HT-29 (cell line): ENCODE measurements at regions not wholly inside any gene's neighbourhood (a gene's known extent, or its start where the extent isn't known, plus 50 kb on each side); places are given as distances from the start of the nearest gene placed in this dataset.
A peak's percentile ranks its signal among the peaks of the same experiment; 100 is the strongest.

ENCODE experiments used
- DNase-seq: peaks from one replicate; pipeline ENCODE4 v3.0.0-alpha.2; 2015; ENCODE audit warnings: low spot score

DNA sequence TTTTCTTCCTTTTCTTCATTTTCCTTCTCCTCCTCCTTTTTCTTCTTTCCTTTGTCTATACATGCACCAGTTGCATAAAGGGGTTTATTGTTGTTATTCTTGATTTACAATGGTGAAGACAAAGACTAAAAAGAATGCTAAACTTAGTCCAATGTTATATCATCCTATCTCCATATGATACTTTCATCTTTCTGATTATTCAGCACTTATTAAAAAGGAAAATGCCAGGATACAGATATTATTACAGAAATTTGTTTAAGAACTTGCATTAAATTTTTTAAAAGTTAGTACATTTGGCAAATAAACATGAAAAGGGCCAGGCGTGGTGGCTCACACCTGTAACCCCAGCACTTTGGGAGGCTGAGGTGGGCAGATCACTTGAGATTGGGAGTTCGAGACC is 1074.9 kb downstream of the EFNA5 start:
- DNase-seq = no peak

GRCh38 chr5:106584268-106584667 is 1086.5 kb downstream of the EFNA5 start:
- DNase-seq = no peak

DNA sequence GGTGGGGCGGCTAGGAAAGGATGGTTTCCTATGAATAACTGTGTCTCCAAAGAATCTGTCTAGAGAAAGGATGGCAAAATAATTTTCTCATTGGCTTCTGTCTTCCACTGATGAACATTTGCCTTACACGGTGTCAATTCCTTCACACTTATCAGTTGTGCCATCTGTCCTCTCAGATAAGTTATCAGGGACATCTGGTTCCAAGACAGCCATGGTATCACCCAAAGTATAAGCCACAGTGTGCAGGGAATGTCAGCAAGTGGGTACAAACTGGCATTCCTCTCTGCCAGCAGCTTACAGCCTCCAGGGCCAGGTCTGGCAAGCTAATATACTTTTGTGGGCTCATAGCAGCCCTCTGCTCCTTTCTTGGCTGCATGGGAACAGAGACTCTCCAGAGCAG is 1092.0 kb downstream of the EFNA5 start:
- DNase-seq = no peak

DNA sequence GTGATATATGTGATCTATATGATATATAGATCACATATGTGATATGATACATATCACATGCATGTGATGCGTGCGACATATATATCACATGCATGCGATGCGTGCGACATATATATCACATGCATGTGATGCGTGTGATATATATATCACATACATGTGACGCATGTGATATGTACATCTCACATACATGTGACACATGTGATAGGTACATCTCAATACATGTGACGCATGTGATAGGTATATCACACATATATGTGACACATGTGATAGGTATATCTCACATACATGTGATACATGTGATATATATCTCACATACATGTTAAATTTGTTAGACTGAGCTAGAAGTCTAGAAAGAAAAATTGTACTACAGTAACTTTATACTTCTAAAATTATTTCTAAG is 1095.9 kb downstream of the EFNA5 start:
- no peak for DNase-seq

- no peak for DNase-seq
These were observed 1104.7 kb downstream of the EFNA5 start for GRCh38 chr5:106566031-106566430.

DNA sequence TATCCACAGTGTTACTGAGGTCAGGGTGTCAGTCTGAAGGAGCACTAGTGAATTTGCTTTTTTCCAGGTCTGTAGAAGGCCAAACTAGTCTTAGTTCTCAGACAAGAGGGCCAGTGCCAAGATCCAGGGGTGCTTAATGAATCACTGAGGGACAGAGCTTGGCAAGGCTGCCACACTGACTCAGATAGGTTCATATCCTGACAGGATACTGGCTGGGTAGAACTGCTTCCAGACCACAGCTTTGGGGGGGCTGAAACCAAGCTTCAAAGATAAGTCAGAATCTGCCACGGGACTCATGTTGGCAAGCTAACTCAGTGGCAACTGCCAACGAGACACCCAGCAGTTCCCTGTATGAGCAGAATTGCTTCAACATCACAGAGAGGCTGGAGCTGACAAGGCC is 1125.4 kb downstream of the EFNA5 start:
- DNase-seq = no peak

GRCh38 chr5:106543330-106543729 is 1127.4 kb downstream of the EFNA5 start:
- DNase-seq = no peak

DNA sequence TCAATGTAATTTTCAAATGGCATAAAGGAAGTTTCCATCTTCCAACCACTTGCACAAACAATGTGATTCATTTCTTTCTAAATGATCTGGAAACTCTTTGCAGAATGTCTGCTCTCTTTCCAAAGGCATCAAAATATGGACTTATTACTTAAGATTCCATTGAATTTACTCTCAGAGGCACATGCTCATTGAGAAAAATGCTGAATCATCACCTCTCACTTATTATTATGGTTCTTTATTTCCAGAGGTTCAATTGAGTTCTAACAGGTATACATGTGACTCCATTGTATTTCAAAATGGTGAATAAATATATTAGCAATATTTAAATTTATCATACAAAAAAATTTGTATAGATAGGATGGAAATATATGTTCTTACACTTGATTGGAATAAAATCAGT is 1140.6 kb downstream of the EFNA5 start:
- no peak for DNase-seq

DNA sequence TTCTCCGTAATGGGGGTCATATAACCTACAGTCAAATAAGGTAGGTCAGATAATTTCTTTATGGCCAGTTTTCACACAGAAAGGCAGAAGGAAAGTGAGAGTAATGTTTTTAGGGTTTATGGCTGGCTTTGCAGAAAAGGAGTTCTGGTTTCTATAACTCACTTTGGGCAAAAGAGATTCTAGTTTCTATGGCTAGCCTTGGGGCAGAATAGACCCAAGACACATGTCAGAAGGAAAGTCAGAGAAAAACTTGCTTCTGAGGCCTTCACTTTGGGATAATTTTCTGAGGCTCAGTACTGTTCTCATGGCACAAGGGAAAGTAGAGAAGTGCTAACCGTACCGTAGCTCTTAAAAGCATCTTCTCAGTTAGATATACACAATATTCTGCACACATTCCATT is 1145.3 kb downstream of the EFNA5 start:
- no peak for DNase-seq

- DNase-seq = no peak
These were observed 1146.9 kb downstream of the EFNA5 start for GRCh38 chr5:106523852-106524251.

DNA sequence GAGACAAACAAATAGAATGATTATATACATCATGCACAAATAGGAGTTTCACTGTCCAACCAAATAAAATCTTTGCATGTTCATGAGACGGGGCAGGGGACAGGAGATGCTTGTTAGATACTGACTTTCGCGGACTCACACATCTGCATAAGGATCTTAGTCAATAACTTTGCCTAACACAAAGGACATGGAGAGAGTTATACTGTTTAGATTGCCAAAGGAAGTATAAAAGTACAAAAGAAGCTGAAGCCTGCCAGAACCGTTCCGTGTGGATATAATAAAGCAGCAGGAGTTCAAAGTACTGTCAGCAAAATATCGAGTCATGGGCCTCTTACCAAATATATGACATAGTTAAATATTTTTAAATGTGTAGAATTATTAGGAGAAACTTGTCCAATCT is 1148.4 kb downstream of the EFNA5 start:
- no peak for DNase-seq

- no peak for DNase-seq
These were observed 1149.0 kb downstream of the EFNA5 start for GRCh38 chr5:106521701-106522100.

GRCh38 chr5:106510321-106510720 is 1160.4 kb downstream of the EFNA5 start:
- DNase-seq = no peak

GRCh38 chr5:106508894-106509293 is 1161.8 kb downstream of the EFNA5 start:
- DNase-seq = no peak

DNA sequence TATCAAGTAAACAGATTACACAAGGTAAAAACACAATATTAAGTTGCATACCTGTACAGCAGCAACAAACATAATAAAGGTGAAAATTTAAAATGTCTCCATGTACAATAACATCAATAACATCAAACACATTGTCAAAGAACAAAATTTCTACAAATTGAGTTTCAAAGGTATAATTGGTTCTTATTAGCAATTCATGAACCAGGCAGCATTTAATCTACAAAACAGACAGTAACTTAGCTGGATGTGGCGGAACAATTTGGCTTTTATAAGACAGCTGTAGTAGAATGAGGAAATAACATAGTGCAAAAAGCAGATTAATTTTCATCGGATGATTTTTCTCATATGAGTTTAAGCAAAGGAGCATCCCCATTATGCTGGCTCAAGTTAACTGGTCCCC is 1176.8 kb downstream of the EFNA5 start:
- DNase-seq = no peak

DNA sequence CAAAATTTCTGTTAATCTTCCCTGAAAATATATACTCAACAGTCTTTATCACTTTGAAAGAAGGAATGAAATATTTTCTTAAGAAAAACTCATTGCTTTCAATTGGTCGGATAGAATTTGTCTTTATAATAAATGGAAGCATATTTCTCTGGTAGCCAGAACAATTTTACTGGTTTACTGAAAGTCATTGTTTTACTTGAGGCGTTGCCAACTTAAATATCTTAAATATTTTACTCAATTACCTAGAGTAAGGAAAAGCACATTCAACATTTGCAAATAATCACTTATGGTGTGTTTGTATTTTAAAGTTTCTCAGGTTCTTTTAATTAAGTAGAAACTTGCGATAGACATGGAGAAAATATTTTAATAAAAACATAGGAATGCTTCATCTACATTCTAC is 1181.7 kb downstream of the EFNA5 start:
- DNase-seq = no peak

DNA sequence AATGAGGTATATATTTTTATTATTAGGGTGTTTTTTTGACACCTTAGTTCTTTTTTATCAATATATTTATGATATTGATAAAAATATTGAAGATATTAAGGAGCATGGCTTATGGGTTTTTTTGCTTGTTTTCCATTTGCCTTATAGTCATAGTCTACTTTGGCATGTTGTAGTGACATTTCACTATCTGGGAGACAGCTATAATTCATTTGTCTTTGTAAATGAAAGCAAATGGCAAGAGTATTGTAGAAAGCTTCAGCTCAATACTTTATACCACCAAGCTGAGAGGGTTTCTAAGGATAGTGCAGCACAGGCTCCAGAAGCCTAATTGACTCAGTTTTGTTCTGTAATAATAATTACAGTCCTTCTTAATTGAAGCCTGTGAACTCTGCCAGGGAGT is 1182.3 kb downstream of the EFNA5 start:
- DNase-seq = no peak

DNA sequence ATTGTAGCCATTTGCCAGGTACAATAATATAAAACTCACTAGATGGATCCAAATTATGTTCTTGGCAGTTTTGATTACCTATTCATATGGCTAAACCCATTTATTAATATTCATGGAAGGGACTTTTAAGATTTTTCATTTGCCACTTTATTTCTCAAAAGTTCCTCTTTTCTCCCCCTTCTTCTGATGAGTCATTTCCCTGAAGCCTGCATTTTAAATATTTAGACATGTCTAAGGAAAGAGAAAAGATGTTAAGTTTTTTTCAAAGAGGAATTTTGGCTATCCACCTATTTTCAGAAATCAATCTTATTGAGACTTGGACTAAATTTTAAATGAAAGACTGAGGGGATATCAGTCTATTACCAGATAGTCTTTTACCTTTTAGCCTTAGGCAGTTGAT is 1189.4 kb downstream of the EFNA5 start:
- DNase-seq = no peak

GRCh38 chr5:106476630-106477029 is 1194.1 kb downstream of the EFNA5 start:
- DNase-seq = no peak

- no peak for DNase-seq
These were observed 1196.7 kb downstream of the EFNA5 start for GRCh38 chr5:106474066-106474465.

DNA sequence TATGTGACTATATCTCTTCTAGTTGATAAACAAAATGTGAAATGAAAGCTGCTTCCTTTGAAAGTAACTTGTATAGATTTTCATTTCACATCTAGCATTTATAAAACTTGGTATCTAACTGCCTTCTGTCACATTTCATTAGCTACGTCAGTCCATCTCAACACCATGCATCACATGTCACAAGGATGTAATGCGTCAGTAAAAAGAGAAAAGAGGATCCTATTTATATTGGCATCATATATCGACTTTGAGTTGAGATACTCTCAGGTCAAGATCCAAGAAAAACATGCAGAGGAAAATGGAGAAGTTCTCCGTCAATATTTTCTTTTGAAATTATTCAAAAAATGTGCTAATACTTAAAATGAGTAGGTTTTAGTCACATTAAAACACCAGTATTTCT is 1211.2 kb downstream of the EFNA5 start:
- no peak for DNase-seq

DNA sequence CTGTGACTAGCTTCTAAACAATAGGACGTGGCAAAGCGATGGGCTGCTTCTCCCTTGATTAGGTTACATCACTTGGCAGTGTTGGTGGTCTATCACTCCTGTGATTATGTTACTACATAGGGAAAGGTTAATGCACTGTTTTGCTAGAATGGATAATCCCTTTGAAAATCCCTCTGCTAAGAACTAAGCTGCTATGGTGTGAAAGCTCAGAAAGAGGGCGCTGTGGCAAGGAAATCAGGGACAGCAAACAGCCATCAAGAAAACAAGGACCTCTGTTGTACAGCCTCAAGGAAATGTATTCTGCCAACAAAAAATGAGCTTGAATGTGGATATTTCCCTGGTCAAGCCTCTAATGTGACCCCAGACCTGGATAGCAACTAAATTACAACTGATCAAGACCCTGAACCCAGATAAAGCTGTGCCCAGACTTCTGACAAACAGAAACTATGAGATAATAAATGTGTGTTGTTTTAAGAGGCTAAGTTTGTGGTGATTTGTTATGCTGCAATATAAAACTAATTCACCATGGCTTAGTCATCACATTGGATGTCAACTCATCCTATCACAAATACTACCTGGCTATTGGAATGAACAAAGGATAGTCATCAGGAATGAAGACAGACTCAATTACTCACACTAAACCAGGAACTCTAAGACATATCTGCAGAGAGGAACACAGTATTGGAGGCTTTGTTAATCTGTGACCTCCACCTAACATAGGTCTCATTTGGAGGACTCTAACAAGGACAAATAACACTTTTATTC is 1215.9 kb downstream of the EFNA5 start:
- peak; percentile 61 for DNase-seq

- no peak for DNase-seq
These were observed 1216.7 kb downstream of the EFNA5 start for GRCh38 chr5:106454050-106454449.

- DNase-seq = no peak
These were observed 1218.7 kb downstream of the EFNA5 start for GRCh38 chr5:106451998-106452397.
